Endothelial cell of umbilical vein (primary cell): ENCODE measurements at regions not wholly inside any gene's neighbourhood (a gene's known extent, or its start where the extent isn't known, plus 50 kb on each side); places are given as distances from the start of the nearest gene placed in this dataset.

Source experiments
- EZH2 ChIP-seq: IDR thresholded peaks from 2 replicates; pipeline ENCODE4 v1.6.1; 2012; ENCODE audit warnings: borderline replicate concordance, low read depth, mild to moderate bottlenecking, moderate library complexity, low read length, inconsistent platforms; ENCODE audit not compliant: severe bottlenecking
- FOS ChIP-seq: IDR thresholded peaks from 2 replicates; pipeline ENCODE4 v1.6.1; 2011; ENCODE audit warnings: mild to moderate bottlenecking, low read length, moderate library complexity, borderline replicate concordance; ENCODE audit not compliant: insufficient read depth
- MYC ChIP-seq: IDR thresholded peaks from one replicate; pipeline ENCODE4 v1.6.1; 2011; ENCODE audit warnings: mild to moderate bottlenecking, low read depth, low read length
- POLR2A ChIP-seq: IDR thresholded peaks from 2 replicates; pipeline ENCODE4 v1.6.1; 2012; ENCODE audit warnings: low read depth, mild to moderate bottlenecking, control low read depth, low read length
- POLR2AphosphoS5 ChIP-seq: IDR thresholded peaks from 2 replicates; pipeline ENCODE4 v1.6.1; 2012; ENCODE audit warnings: low read depth, mild to moderate bottlenecking, control low read depth, low read length, moderate library complexity; ENCODE audit not compliant: insufficient read depth
- TF ChIP-seq, protein P1 (sequence below), 2 donors: IDR thresholded peaks; 1 replicate in 1 of 2; 2 replicates in 1 of 2; pipeline ENCODE4 v1.5.1; 2011; ENCODE audit warnings: low read length in 2 of 2, mild to moderate bottlenecking in 2 of 2, moderate library complexity in 2 of 2, control low read depth in 1 of 2, inconsistent platforms in 1 of 2, low read depth in 1 of 2; ENCODE audit not compliant: insufficient read depth in 1 of 2; ENCODE audit errors: extremely low read depth in 1 of 2
- TF ChIP-seq, protein P2 (sequence below): IDR thresholded peaks from 2 replicates; pipeline ENCODE4 v1.6.1; 2011; ENCODE audit not compliant: insufficient read depth, insufficient read length

DNA sequence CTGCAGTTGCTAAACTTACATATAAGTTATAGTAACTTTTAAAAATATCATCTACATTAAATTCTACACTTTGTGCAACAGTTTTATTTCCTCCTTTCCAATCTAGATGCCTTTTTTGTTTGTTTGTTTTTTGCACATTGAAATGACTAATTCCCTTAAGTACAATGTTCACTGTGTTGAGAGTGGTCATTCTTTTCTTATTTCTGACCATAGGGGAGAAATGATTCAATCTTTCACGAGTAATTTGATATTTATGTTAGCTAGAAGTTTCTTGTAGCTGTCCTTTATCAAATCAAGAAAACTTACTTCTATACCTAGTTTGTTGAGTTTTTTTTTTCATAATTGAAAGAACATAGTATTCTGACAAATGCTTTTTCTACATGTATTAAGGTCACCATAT lies 85.0 kb upstream of the CBLB start:
- TF ChIP-seq MYC (no peak), FOS (no peak), POLR2AphosphoS5 (no peak), POLR2A (no peak), EZH2 (no peak)
- TF ChIP-seq, protein P1, sequence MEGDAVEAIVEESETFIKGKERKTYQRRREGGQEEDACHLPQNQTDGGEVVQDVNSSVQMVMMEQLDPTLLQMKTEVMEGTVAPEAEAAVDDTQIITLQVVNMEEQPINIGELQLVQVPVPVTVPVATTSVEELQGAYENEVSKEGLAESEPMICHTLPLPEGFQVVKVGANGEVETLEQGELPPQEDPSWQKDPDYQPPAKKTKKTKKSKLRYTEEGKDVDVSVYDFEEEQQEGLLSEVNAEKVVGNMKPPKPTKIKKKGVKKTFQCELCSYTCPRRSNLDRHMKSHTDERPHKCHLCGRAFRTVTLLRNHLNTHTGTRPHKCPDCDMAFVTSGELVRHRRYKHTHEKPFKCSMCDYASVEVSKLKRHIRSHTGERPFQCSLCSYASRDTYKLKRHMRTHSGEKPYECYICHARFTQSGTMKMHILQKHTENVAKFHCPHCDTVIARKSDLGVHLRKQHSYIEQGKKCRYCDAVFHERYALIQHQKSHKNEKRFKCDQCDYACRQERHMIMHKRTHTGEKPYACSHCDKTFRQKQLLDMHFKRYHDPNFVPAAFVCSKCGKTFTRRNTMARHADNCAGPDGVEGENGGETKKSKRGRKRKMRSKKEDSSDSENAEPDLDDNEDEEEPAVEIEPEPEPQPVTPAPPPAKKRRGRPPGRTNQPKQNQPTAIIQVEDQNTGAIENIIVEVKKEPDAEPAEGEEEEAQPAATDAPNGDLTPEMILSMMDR (IDR thresholded peaks at IDR 0.05; ENCODE audit: extremely low read depth in 1 of 2, insufficient read depth in 1 of 2, low read depth in 1 of 2, low read length in 2 of 2) = no peak
- TF ChIP-seq, protein P2, sequence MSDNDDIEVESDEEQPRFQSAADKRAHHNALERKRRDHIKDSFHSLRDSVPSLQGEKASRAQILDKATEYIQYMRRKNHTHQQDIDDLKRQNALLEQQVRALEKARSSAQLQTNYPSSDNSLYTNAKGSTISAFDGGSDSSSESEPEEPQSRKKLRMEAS = no peak
